ENCODE measurements at regions not wholly inside any gene's neighbourhood (a gene's known extent, or its start where the extent isn't known, plus 50 kb on each side); places are given as distances from the start of the nearest gene placed in this dataset.
A peak's percentile ranks its signal among the peaks of the same experiment; 100 is the strongest.

- DNase-seq = no peak
Observed at GRCh38 chr12:84740602-84741001, 172.0 kb downstream of the SLC6A15 start.

DNA sequence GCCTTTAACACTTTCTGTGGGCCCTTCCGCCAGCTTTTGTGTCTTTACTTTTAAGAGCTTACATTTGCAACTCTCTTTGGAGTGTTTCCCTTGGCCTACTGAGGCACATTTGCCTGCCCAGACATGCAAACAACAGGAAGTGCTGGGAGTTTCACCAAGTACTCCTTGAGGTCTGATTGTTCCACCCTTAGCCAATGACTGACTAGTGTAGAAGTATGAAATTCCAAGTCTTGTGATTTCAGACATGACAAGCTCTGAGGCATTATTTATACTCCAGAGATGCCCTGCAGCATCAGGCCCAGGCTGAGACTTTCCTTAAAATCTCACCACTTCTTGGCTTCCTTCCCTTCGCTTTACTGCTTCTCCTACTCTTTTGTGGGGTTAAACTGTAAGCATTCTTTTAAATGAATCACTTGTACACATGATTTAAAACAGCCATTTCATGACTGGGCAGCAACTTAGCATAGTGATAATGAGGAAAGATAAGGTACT is 174.1 kb downstream of the SLC6A15 start:
- no peak for DNase-seq

DNA sequence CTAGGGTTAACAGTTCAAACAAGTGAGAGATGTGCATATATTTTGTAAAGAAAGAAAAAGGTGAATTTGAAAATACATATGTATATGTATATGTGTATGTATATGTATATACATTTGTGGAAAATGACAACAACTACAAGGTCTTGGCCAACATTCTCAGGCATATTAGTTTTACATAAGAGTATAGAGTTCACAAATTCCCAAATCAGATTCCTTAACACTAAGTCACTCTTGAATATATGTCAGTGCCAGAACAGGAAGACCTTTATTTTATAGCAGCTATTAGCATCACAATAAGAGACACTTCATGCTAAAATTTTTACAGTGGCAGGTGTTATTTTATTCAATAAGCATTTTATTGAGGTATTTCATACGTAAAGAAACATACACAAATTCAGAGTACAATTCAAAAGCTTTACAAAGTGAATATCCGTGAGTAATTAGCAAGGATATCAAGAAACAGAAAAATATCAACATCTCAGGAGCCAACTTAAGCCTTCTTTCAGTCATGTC is 179.7 kb downstream of the SLC6A15 start:
- DNase-seq = no peak

GRCh38 chr12:84730561-84731162 is 181.9 kb downstream of the SLC6A15 start:
- DNase-seq = no peak

GRCh38 chr12:84727961-84728360 is 184.6 kb downstream of the SLC6A15 start:
- DNase-seq = peak; percentile 4

- no peak for DNase-seq
Observed at GRCh38 chr12:84726780-84727179, 185.8 kb downstream of the SLC6A15 start.

GRCh38 chr12:84723988-84724387 is 188.6 kb downstream of the SLC6A15 start:
- DNase-seq = no peak

DNA sequence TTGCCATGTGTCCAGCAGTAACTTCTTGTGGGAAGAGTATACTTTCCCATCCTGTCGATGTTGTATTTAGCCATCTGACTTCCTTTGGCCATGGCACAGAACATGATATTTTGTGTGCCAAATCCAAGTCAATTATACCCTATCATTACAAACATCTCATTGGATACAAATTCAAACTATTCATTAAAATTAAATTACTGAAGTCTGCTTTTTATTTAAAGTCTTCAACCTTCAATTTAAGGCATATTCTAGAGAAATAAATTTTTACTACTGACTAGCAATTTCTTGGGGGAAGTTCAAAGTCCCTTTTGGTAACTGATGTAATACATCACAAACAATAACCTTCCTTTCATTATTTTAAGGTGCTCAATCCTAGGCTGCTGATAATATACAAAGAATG is 192.6 kb downstream of the SLC6A15 start:
- no peak for DNase-seq

DNA sequence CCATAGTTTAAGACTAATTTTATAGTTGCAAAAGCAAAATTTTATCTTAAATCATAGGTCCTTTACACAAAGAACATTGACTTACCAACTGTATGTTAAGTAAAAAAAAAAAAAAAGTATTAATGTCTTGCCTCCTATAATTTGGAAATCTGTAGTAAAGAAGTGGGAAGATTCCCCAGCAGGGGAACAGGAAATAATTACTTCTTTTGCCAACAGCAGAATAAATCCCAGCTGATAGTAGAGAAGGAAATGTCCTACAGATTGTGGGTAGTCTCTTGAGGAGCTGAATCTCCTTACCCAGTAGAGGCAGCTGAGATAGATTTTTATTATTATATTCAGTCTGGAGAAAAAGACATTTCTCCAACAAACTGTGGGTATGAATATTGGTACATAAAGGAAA is 193.7 kb downstream of the SLC6A15 start:
- DNase-seq = no peak

- DNase-seq = no peak
Observed at GRCh38 chr12:84712747-84713146, 199.9 kb downstream of the SLC6A15 start.

DNA sequence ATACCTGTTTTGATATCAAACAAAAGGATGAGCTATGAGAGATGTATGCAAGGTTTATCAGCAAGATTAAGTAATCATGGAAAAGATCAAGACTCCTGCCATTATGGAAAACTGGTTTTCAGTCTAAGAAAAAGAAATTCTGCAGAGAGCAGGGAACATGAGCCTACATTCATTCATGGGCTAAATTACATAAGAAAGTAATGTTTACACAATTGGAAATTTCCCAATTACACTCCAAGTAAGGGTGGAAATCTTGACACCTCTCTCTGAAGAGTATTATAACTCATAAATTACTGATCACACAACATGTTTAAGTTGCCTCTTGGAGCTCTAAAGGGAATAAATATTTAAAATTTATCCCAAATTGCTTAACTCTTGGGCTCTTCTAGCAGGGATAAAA is 206.2 kb downstream of the SLC6A15 start:
- DNase-seq = no peak

DNA sequence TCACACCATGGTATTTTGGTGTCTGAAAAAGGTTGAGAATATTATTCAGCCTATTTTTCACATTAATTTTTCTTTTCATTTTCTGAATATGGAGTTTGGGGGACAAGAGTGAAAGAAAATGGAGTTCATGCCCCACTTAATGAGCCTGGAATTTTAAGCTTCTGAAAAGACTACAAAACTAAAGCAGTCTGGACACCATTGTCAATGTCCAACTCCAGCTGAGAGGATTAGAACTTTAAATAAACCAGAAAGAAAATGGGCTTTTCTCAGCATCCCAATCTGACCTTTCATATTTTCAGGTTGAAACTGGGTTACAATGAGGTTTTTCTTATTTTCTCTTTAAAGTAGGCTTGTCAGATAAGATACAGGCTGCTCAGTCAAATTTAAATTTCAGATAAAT is 207.7 kb downstream of the SLC6A15 start:
- no peak for DNase-seq

- no peak for DNase-seq
Observed at GRCh38 chr12:84702001-84702400, 210.6 kb downstream of the SLC6A15 start.

GRCh38 chr12:84701041-84701440 is 211.6 kb downstream of the SLC6A15 start:
- DNase-seq = no peak

DNA sequence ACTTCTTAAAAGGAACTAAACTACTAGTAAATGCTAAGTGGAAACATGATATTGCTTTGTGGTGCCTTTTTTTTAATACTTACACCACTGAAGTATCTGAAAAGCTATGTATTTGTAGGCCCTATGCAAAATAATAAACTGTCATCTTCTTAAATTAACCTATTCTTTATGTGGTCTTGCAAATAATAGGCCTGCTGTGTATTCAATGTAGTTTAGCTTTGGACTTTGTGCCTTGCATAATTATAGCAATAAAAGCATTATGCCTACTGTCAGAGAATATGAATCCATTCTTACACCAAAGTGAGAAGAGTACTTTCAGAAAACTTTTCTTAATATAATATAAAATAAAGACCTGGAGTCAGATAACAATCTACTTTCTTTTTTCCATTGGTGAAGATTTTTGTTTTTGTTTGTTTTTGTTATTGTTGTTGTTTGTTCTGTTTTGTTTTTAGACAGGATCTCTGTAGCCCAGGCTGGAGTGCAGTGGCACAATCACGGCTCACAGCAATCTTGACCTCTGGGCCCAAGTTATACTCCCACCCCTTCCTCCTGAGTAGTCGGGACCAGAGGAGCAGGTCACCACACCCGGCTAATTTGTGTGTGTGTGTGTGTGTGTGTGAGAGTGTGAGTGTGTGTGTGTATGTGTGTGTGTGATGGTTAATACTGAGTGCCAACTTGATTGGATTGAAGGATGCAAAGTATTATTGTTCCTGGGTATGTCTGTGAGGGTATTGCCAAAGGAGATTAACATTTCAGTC is 213.8 kb downstream of the SLC6A15 start:
- DNase-seq = no peak

- DNase-seq = no peak
Observed at GRCh38 chr12:84696908-84697540, 215.6 kb downstream of the SLC6A15 start.

- no peak for DNase-seq
Observed at GRCh38 chr12:84696281-84696680, 216.3 kb downstream of the SLC6A15 start.

- no peak for DNase-seq
Observed at GRCh38 chr12:84694116-84694515, 218.5 kb downstream of the SLC6A15 start.

DNA sequence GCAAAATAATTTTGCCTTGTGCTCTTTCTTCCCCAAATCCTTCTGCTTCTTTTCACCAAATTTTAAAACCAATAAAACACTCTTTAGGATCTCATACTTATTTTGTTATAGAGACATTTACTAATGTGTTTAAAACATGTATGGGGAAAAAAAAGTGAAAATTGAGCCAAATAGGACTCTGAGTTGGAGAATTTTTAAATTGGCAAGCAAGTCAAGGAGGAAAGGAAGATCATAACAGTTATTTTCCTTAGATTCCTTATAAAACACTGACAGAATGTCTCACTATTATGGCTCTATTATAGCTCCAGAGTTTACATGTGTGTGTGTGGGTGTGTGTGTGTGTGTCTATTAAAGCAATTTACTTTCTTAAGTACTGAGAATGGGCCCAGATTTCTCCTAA is 220.5 kb downstream of the SLC6A15 start:
- DNase-seq = no peak

- no peak for DNase-seq
Observed at GRCh38 chr12:84691266-84691665, 221.3 kb downstream of the SLC6A15 start.

GRCh38 chr12:84689638-84690037 is 223.0 kb downstream of the SLC6A15 start:
- no peak for DNase-seq

DNA sequence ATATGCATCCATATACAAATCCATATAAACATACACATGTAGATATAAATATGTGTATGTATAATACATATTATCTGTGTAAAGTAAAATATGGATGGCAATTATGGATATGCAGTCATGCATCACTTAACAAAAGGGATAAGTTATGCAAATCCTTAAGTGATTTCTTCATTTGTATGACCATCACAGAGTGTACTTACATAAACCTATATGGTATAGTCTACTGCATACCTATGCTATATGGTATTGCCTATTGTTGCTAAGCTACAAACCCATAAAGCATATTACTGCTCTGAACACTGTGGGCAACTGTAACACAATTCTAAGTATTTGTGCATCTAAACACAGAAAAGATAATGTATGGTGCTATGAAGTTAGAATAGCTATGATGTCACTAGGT is 227.2 kb downstream of the SLC6A15 start:
- no peak for DNase-seq

GRCh38 chr12:84676787-84677186 is 235.8 kb downstream of the SLC6A15 start:
- DNase-seq = no peak

GRCh38 chr12:84661786-84662185 is 250.8 kb downstream of the SLC6A15 start:
- no peak for DNase-seq

All from NCI-H510A (cell line).